Iris pigment epithelial cell (primary cell): ENCODE measurements at regions not wholly inside any gene's neighbourhood (a gene's known extent, or its start where the extent isn't known, plus 50 kb on each side); places are given as distances from the start of the nearest gene placed in this dataset.
"Not testable (repeated sequence)": the region's sequence is repeated elsewhere in the genome, so short reads cannot be mapped to it uniquely, and the experiment has no call there.

ENCODE experiments used
- DNase-seq: peaks from one replicate; pipeline ENCODE4 v3.0.0-alpha.2; 2011; ENCODE audit warnings: low read depth

- DNase-seq: no peak
Measured at GRCh38 chr4:181106398-181106797, 1136.8 kb upstream of the TENM3 start.

GRCh38 chr4:181108237-181108636 lies 1135.0 kb upstream of the TENM3 start:
- no peak for DNase-seq

GRCh38 chr4:181119186-181119585 lies 1124.0 kb upstream of the TENM3 start:
- no peak for DNase-seq

GRCh38 chr4:181121733-181122132 lies 1121.5 kb upstream of the TENM3 start:
- no peak for DNase-seq

GRCh38 chr4:181127171-181127570 lies 1116.0 kb upstream of the TENM3 start:
- no peak for DNase-seq

GRCh38 chr4:181130317-181130716 lies 1112.9 kb upstream of the TENM3 start:
- not testable (repeated sequence) for DNase-seq

GRCh38 chr4:181137351-181137750 lies 1105.9 kb upstream of the TENM3 start:
- DNase-seq: no peak

GRCh38 chr4:181138116-181138515 lies 1105.1 kb upstream of the TENM3 start:
- no peak for DNase-seq

GRCh38 chr4:181140037-181140603 lies 1103.1 kb upstream of the TENM3 start:
- no peak for DNase-seq

- DNase-seq: peak; percentile 66
Measured at GRCh38 chr4:181143250-181143854, 1099.8 kb upstream of the TENM3 start.

GRCh38 chr4:181146051-181146450 lies 1097.2 kb upstream of the TENM3 start:
- no peak for DNase-seq

GRCh38 chr4:181147416-181147951 lies 1095.7 kb upstream of the TENM3 start:
- DNase-seq: no peak

GRCh38 chr4:181148470-181148869 lies 1094.7 kb upstream of the TENM3 start:
- DNase-seq: no peak

GRCh38 chr4:181150191-181150590 lies 1093.0 kb upstream of the TENM3 start:
- no peak for DNase-seq

GRCh38 chr4:181151856-181152255 lies 1091.3 kb upstream of the TENM3 start:
- DNase-seq: no peak

GRCh38 chr4:181157647-181158046 lies 1085.6 kb upstream of the TENM3 start:
- DNase-seq: no peak

- no peak for DNase-seq
Measured at GRCh38 chr4:181158971-181159370, 1084.2 kb upstream of the TENM3 start.

- peak; percentile 14 for DNase-seq
Measured at GRCh38 chr4:181161669-181162068, 1081.5 kb upstream of the TENM3 start.

- no peak for DNase-seq
Measured at GRCh38 chr4:181162266-181162665, 1080.9 kb upstream of the TENM3 start.

- DNase-seq: no peak
Measured at GRCh38 chr4:181162676-181163075, 1080.5 kb upstream of the TENM3 start.

- DNase-seq: no peak
Measured at GRCh38 chr4:181166742-181167399, 1076.3 kb upstream of the TENM3 start.

GRCh38 chr4:181168011-181168805 lies 1075.0 kb upstream of the TENM3 start:
- no peak for DNase-seq

- DNase-seq: no peak
Measured at GRCh38 chr4:181173046-181173445, 1070.2 kb upstream of the TENM3 start.
